AG09309 (cell line): ENCODE measurements at regions not wholly inside any gene's neighbourhood (a gene's known extent, or its start where the extent isn't known, plus 50 kb on each side); places are given as distances from the start of the nearest gene placed in this dataset.
A peak's percentile ranks its signal among the peaks of the same experiment; 100 is the strongest.

Experiments used
- DNase-seq: peaks from one replicate; pipeline ENCODE4 v3.0.0-alpha.2; 2010; ENCODE audit warnings: low read depth
- H3K4me3 ChIP-seq: 2 replicates; pipeline ENCODE4 v1.5.1; 2011; ENCODE audit warnings: mild to moderate bottlenecking, low read depth, low read length, moderate library complexity; ENCODE audit not compliant: control insufficient read depth
- CTCF ChIP-seq: IDR thresholded peaks from 2 replicates; pipeline ENCODE4 v1.5.1; 2011; ENCODE audit warnings: mild to moderate bottlenecking, low read depth, low read length, inconsistent platforms; ENCODE audit not compliant: insufficient read depth, control insufficient read depth; ENCODE audit errors: missing control alignments

- TF ChIP-seq CTCF, result no peak
- no peak for DNase-seq
- no peak overlapping the region for H3K4me3 ChIP-seq
Observed at GRCh38 chr10:44723082-44723481, 188.1 kb upstream of the TMEM72 start.

- no peak overlapping the region for H3K4me3 ChIP-seq
- peak; percentile 76 for DNase-seq
- no peak for TF ChIP-seq CTCF
Observed at GRCh38 chr10:44723619-44724325, 187.4 kb upstream of the TMEM72 start.

- no peak for TF ChIP-seq CTCF
- DNase-seq, result no peak
- no peak overlapping the region for H3K4me3 ChIP-seq
Observed at GRCh38 chr10:44724415-44725174, 186.5 kb upstream of the TMEM72 start.

GRCh38 chr10:44725404-44725803 is 185.7 kb upstream of the TMEM72 start:
- TF ChIP-seq CTCF, result no peak
- no peak for DNase-seq
- no peak overlapping the region for H3K4me3 ChIP-seq

- TF ChIP-seq CTCF, result no peak
- DNase-seq, result no peak
- H3K4me3 ChIP-seq, result no peak overlapping the region
Observed at GRCh38 chr10:44731283-44731682, 179.9 kb upstream of the TMEM72 start.

- DNase-seq, result no peak
- peak; percentile 18 for TF ChIP-seq CTCF
- H3K4me3 ChIP-seq, result no peak overlapping the region
Observed at GRCh38 chr10:44733501-44734488, 177.3 kb upstream of the TMEM72 start.
